Loucy (cell line): ENCODE measurements at regions not wholly inside any gene's neighbourhood (a gene's known extent, or its start where the extent isn't known, plus 50 kb on each side); places are given as distances from the start of the nearest gene placed in this dataset.
"Not testable (repeated sequence)": the region's sequence is repeated elsewhere in the genome, so short reads cannot be mapped to it uniquely, and the experiment has no call there.

ENCODE experiments used
- EZH2phosphoT487 ChIP-seq: fragments of 200-600 bp; IDR thresholded peaks from 2 replicates; pipeline ENCODE4 v1.6.1; 2018; ENCODE audit warnings: antibody characterized with exemption, mild to moderate bottlenecking, moderate library complexity, borderline replicate concordance
- TF ChIP-seq, protein P1 (sequence below): fragments of 200-600 bp; sonication (generic); conservative IDR thresholded peaks from 2 replicates; pipeline ENCODE4 v1.5.1; 2014; ENCODE audit warnings: mild to moderate bottlenecking, antibody characterized with exemption, low read length

DNA sequence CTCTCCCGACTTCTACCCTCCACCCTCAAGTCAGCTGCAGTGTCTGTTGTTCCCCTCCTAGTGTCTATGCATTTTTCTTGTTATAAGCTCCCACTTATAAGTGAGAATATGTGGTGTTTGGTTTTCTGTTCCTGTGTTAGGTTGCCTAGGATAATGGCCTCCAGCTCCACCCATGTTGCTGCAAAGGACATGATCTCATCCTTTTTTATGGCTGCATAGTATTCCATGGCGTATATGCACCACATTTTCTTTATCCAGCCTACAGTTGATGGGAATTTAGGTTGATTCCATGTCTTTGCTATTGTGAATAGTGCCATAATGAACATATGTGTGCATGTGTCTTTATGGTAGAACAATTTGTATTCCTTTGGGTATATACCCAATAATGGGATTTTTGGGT is 80.7 kb downstream of the SPTSSA start:
- TF ChIP-seq, protein P1, sequence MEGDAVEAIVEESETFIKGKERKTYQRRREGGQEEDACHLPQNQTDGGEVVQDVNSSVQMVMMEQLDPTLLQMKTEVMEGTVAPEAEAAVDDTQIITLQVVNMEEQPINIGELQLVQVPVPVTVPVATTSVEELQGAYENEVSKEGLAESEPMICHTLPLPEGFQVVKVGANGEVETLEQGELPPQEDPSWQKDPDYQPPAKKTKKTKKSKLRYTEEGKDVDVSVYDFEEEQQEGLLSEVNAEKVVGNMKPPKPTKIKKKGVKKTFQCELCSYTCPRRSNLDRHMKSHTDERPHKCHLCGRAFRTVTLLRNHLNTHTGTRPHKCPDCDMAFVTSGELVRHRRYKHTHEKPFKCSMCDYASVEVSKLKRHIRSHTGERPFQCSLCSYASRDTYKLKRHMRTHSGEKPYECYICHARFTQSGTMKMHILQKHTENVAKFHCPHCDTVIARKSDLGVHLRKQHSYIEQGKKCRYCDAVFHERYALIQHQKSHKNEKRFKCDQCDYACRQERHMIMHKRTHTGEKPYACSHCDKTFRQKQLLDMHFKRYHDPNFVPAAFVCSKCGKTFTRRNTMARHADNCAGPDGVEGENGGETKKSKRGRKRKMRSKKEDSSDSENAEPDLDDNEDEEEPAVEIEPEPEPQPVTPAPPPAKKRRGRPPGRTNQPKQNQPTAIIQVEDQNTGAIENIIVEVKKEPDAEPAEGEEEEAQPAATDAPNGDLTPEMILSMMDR: not testable (repeated sequence)
- not testable (repeated sequence) for TF ChIP-seq EZH2phosphoT487
